ENCODE measurements at regions not wholly inside any gene's neighbourhood (a gene's known extent, or its start where the extent isn't known, plus 50 kb on each side); places are given as distances from the start of the nearest gene placed in this dataset.
"Not testable (repeated sequence)": the region's sequence is repeated elsewhere in the genome, so short reads cannot be mapped to it uniquely, and the experiment has no call there.

DNA sequence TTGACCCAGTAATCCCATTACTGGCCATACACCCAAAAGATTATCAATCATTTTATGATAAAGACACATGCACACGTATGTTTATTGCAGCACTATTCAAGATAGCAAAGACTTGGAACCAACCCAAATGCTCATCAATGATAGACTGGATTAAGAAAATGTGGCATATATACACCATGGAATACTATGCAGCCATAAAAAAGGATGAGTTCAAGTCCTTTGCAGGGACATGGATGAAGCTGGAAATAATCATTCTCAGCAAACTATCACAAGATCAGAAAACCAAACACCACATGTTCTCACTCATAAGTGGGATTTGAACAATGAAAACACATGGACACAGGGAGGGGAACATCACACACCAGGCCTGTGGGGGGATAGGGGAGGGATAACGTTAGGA, 785.3 kb downstream of the SH3BGRL start:
- TF ChIP-seq EP300 (conservative IDR thresholded peaks at IDR 0.05; ENCODE audit: poor library complexity, severe bottlenecking); TAF1 (IDR thresholded peaks at IDR 0.05; ENCODE audit: low read depth); RAD21 (conservative IDR thresholded peaks at IDR 0.05); POLR2AphosphoS5 (IDR thresholded peaks at IDR 0.05); REST (IDR thresholded peaks at IDR 0.05; ENCODE audit: borderline replicate concordance); SMC3 (conservative IDR thresholded peaks at IDR 0.05; ENCODE audit: poor library complexity); EZH2 (IDR thresholded peaks at IDR 0.05; ENCODE audit: borderline replicate concordance, insufficient read depth, low read length, poor library complexity, severe bottlenecking): not testable (repeated sequence)
- TF ChIP-seq, protein P1, sequence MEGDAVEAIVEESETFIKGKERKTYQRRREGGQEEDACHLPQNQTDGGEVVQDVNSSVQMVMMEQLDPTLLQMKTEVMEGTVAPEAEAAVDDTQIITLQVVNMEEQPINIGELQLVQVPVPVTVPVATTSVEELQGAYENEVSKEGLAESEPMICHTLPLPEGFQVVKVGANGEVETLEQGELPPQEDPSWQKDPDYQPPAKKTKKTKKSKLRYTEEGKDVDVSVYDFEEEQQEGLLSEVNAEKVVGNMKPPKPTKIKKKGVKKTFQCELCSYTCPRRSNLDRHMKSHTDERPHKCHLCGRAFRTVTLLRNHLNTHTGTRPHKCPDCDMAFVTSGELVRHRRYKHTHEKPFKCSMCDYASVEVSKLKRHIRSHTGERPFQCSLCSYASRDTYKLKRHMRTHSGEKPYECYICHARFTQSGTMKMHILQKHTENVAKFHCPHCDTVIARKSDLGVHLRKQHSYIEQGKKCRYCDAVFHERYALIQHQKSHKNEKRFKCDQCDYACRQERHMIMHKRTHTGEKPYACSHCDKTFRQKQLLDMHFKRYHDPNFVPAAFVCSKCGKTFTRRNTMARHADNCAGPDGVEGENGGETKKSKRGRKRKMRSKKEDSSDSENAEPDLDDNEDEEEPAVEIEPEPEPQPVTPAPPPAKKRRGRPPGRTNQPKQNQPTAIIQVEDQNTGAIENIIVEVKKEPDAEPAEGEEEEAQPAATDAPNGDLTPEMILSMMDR (IDR thresholded peaks at IDR 0.05; ENCODE audit: poor library complexity, severe bottlenecking), result not testable (repeated sequence)
